ENCODE measurements at regions not wholly inside any gene's neighbourhood (a gene's known extent, or its start where the extent isn't known, plus 50 kb on each side); places are given as distances from the start of the nearest gene placed in this dataset.

- TF ChIP-seq, protein P1, sequence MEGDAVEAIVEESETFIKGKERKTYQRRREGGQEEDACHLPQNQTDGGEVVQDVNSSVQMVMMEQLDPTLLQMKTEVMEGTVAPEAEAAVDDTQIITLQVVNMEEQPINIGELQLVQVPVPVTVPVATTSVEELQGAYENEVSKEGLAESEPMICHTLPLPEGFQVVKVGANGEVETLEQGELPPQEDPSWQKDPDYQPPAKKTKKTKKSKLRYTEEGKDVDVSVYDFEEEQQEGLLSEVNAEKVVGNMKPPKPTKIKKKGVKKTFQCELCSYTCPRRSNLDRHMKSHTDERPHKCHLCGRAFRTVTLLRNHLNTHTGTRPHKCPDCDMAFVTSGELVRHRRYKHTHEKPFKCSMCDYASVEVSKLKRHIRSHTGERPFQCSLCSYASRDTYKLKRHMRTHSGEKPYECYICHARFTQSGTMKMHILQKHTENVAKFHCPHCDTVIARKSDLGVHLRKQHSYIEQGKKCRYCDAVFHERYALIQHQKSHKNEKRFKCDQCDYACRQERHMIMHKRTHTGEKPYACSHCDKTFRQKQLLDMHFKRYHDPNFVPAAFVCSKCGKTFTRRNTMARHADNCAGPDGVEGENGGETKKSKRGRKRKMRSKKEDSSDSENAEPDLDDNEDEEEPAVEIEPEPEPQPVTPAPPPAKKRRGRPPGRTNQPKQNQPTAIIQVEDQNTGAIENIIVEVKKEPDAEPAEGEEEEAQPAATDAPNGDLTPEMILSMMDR (IDR thresholded peaks at IDR 0.05), result no peak
- TF ChIP-seq POLR2A (IDR thresholded peaks at IDR 0.05) (no peak), EP300 (IDR thresholded peaks at IDR 0.05) (no peak)
Observed at GRCh38 chr12:83818881-83819280, 1093.7 kb downstream of the SLC6A15 start.
